ENCODE measurements at regions not wholly inside any gene's neighbourhood (a gene's known extent, or its start where the extent isn't known, plus 50 kb on each side); places are given as distances from the start of the nearest gene placed in this dataset.

DNA sequence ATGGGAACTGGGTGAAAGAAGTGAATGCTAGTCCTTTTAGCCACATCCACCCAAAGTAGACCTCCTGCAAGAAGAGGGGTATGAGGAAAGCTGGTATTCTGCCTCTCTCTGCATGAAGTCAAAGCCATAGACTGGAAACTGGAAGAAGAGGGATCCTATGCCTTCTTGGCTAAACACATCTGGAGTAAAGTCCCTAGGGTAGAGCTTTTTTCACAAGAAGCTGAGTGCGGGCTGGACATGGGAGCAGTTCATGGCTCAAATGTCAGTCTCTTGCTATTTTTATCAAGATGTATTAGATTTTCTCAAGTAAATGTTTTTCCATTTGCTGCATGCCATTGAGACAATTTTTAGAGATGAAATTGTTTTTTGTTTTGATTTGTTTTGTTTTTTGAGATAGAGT lies 206.5 kb upstream of the TMEM72 start:
- TF ChIP-seq, protein P1, sequence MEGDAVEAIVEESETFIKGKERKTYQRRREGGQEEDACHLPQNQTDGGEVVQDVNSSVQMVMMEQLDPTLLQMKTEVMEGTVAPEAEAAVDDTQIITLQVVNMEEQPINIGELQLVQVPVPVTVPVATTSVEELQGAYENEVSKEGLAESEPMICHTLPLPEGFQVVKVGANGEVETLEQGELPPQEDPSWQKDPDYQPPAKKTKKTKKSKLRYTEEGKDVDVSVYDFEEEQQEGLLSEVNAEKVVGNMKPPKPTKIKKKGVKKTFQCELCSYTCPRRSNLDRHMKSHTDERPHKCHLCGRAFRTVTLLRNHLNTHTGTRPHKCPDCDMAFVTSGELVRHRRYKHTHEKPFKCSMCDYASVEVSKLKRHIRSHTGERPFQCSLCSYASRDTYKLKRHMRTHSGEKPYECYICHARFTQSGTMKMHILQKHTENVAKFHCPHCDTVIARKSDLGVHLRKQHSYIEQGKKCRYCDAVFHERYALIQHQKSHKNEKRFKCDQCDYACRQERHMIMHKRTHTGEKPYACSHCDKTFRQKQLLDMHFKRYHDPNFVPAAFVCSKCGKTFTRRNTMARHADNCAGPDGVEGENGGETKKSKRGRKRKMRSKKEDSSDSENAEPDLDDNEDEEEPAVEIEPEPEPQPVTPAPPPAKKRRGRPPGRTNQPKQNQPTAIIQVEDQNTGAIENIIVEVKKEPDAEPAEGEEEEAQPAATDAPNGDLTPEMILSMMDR (IDR thresholded peaks at IDR 0.05; ENCODE audit: insufficient read depth, low read length, poor library complexity, severe bottlenecking) = no peak
- no peak for TF ChIP-seq EZH2phosphoT487 (conservative IDR thresholded peaks at IDR 0.05; ENCODE audit: low read length)
